ENCODE measurements at regions not wholly inside any gene's neighbourhood (a gene's known extent, or its start where the extent isn't known, plus 50 kb on each side); places are given as distances from the start of the nearest gene placed in this dataset.
"Not testable (repeated sequence)": the region's sequence is repeated elsewhere in the genome, so short reads cannot be mapped to it uniquely, and the experiment has no call there.

- no peak for DNase-seq (ENCODE audit: low spot score)
- in situ Hi-C loops (cut with MboI; ENCODE audit: low pct_unique_long_range_greater_than_20kb, low sequenced_read_pairs, unreplicated experiment) = no loop called here
- TF ChIP-seq CTCF (IDR thresholded peaks at IDR 0.05; ENCODE audit: extremely low read depth, insufficient read depth, missing control alignments) = no peak
Measured at GRCh38 chr11:81192516-81192915, 1541.1 kb downstream of the FAM181B start.

- in situ Hi-C loops (cut with MboI; ENCODE audit: low pct_unique_long_range_greater_than_20kb, low sequenced_read_pairs, unreplicated experiment) = no loop called here
- DNase-seq (ENCODE audit: low spot score) = no peak
- no peak for TF ChIP-seq CTCF (IDR thresholded peaks at IDR 0.05; ENCODE audit: extremely low read depth, insufficient read depth, missing control alignments)
Measured at GRCh38 chr11:81190546-81190945, 1543.1 kb downstream of the FAM181B start.

DNA sequence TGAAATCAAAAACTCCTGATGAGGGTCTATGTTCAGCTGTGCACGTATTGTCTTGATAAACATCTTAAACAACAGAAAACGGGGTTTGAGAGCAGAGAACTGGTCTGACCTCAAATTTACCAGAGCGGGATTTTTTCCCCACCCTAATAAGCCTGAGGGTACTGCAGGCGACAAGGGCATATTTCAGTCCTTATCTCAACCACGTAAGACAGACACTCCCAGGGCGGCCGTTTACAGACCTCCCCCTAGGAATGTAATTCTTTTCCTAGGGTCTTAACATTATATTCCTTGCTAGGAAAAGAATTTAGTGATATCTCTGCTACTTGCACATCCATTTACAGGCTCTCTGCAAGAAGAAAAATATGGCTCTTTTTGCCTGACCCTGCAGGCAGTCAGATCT lies 1546.6 kb downstream of the FAM181B start:
- DNase-seq (ENCODE audit: low spot score); in situ Hi-C loops (cut with MboI; ENCODE audit: low pct_unique_long_range_greater_than_20kb, low sequenced_read_pairs, unreplicated experiment): not testable (repeated sequence)

GRCh38 chr11:81174646-81175330 lies 1558.9 kb downstream of the FAM181B start:
- TF ChIP-seq CTCF (IDR thresholded peaks at IDR 0.05; ENCODE audit: extremely low read depth, insufficient read depth, missing control alignments) = no peak
- DNase-seq (ENCODE audit: low spot score) = no peak
- in situ Hi-C loops (cut with MboI; ENCODE audit: low pct_unique_long_range_greater_than_20kb, low sequenced_read_pairs, unreplicated experiment) = no loop called here

DNA sequence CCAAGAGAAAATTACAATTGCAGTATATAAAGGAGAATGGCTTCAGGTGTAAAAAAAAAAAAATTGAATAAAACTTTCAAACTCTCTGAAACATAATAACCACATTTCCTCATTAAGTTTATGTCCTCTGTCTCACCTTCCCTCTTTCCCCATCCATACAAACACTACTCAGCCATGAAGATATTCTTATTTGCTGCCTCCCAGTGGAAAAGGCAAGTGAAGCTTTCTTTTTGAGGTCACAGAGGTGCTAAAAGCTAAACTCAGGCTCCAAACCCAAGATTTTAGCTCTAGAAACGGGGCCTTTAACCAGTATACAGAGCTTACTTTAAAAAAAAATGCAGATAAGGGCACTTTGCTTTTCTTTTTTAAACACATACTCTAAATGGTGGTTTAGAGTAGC lies 1568.5 kb downstream of the FAM181B start:
- in situ Hi-C loops (cut with MboI; ENCODE audit: low pct_unique_long_range_greater_than_20kb, low sequenced_read_pairs, unreplicated experiment) = no loop called here
- DNase-seq (ENCODE audit: low spot score) = no peak
- no peak for TF ChIP-seq CTCF (IDR thresholded peaks at IDR 0.05; ENCODE audit: extremely low read depth, insufficient read depth, missing control alignments)

- in situ Hi-C loops (cut with MboI; ENCODE audit: low pct_unique_long_range_greater_than_20kb, low sequenced_read_pairs, unreplicated experiment) = no loop called here
- no peak for TF ChIP-seq CTCF (IDR thresholded peaks at IDR 0.05; ENCODE audit: extremely low read depth, insufficient read depth, missing control alignments)
- DNase-seq (ENCODE audit: low spot score) = no peak
Measured at GRCh38 chr11:81159900-81160299, 1573.8 kb downstream of the FAM181B start.

GRCh38 chr11:81135570-81135969 lies 1598.1 kb downstream of the FAM181B start:
- no peak for DNase-seq (ENCODE audit: low spot score)
- TF ChIP-seq CTCF (IDR thresholded peaks at IDR 0.05; ENCODE audit: extremely low read depth, insufficient read depth, missing control alignments) = no peak
- in situ Hi-C loops (cut with MboI; ENCODE audit: low pct_unique_long_range_greater_than_20kb, low sequenced_read_pairs, unreplicated experiment) = no loop called here

Measured in GM13977 (cell line).